ENCODE measurements at regions not wholly inside any gene's neighbourhood (a gene's known extent, or its start where the extent isn't known, plus 50 kb on each side); places are given as distances from the start of the nearest gene placed in this dataset.

DNA sequence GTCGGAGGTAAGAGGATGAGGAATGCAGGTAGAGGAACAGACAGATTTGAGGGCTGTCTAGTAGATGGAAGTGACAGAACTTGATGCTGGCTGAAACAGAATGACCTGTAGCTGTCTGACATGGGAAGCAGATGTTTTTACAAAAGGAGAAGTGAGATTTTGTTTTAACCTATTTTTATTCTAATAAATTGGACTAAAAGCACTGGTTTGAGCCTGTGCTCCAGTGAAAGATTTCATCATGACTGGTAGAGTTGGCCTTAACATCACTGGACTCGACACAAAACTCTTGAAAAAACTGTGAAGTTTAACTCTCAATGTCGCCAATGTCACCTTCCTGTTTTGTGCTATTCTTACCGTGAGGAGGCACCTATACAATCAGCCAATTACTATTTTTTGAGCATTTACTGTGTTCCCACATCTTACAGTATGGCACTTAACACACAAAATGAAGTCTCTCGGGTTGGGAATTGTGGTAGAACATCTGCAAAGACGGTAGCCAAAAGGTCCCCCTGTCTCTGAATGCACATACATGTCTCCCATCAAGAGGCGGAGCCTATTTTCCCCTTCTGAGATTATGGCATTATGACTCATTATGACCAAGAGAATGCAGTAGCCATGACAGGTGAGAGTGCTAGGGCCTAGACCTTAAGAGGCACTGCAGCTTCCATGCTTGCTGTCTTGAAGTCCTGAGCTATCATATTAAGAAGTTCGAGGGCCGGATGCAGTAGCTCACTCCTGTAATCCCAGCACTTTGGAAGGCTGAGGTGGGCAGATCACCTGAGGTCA is 93.2 kb downstream of the FOXF2 start:
- DNase-seq (ENCODE audit: low read depth) = no peak

DNA sequence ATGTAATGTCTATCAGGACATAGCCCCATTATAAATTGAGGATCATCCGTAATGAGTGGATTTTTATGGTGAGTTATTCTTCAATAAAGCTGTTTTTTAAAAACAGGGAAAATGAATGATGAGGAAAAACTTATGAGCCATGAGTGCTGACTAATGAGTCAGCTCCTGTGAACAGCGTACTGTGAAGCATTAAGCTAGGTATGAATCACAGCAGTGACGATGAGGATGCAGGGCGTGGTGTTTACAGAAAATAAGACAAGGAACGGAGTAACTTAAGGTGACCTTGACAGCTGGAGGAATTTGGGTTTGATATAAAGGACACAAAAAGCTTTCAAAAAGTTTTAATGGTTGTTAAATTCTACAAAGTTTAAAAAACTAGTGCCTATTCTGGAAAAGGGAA is 96.3 kb downstream of the FOXF2 start:
- peak; percentile 93 for DNase-seq (ENCODE audit: low read depth)

DNA sequence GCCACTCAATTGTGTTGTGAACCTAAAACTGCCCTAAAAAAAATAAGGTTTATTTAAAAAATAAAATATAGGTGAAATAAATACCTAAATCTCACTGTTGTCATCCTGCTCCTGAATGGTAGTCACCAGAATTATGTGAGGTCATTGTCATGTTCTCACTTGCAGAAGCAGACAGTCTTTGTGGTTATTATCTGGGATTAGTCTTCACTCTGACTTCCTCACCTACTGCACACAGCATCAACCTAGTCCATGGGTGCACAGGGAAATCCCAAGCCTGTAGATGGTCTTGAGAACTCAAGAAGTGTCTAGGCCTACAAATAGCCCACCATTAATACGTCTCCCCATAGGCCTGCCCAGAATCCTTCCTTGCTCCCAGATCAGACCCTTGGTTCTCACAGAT is 97.0 kb downstream of the FOXF2 start:
- no peak for DNase-seq (ENCODE audit: low read depth)

DNA sequence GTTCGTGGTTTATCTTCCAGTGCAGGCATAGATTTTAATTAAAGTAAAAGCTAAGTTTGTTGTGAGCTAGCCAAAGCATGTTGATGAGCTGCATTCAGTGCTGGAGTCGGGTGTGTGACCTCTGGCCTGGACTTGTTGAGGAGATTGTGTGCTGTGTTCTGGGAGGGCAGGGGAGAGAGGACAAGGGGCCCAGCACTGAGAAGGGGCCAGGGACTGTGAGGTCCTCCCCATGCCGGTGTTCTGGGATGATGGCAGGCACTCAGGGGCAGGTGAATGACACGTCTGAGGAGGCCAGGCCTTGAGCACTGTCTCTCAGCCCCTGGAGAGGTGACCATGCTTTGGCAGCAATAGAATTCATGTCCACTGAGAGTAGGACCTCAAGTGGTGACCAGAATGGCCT is 97.9 kb downstream of the FOXF2 start:
- DNase-seq (ENCODE audit: low read depth) = no peak

DNA sequence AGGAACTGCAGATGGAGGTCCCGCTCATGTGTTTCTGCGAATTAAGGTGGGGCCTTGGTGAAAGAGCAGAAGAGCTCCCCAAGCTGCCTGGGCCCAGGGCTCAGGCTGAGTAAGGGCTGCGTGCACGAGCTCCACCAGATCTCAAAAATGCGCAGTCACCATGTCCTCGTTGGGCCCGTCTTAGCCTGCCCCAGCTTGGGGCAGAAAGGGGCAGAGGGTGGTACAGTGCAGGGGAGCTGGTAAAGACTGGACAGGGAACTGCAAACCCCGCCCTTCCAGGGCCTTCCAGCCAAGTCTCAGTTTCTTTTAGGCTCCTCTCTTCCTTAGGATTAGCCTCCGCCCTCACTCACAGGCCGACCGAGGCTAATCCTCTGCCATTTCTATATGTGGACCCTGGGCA is 101.6 kb downstream of the FOXF2 start:
- no peak for DNase-seq (ENCODE audit: low read depth)

DNA sequence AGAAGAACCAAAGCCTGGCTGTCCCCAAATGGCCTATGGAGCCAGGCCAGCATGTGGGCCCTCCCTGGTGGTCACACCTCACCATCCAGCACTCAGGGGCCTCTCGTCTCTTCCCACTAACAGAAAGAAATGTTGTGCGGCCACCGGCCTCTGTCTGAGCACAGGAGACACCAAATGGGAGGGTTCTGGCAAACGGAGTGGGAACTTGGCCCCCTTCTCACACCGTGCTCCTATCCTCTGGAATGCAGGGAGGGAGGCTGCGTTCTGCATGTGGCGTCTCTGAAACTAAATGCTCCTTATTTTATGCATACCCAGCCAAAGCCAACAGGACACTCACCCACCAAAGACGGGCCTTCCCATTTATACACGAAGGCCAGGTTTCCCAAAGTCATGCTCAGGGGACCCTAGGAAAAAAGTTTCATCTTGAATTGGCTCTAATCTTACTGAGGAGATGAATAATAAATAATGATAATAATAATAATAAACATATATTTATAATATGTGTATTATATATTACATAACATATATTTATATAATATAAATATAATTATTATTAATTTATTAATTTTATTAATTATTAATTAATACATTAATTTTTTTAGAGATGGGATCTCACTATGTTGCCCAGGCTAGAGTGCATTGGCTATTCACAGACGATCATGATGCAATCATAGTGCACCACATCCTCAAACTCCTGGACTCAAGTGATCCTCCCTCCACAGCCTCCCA is 102.4 kb downstream of the FOXF2 start:
- no peak for DNase-seq (ENCODE audit: low read depth)

DNA sequence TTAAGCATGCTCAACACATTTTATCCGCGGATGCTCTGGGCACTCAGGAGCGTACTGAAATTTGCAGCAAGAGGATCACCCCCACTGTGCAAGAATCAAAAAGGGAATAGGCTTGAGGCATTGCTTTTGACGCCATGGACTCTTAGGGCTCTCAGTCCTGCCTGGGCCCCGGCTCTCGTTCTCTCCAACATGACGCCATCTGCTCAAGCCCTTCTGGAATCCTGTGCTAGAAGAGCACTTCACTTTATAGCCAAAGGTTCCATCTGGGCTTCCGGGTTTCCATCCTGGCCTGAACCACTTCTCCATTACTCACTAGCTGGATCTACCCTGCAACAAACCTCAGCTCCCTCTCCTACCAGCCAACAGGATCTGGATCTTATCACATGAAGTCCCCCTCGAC is 105.3 kb downstream of the FOXF2 start:
- no peak for DNase-seq (ENCODE audit: low read depth)

DNA sequence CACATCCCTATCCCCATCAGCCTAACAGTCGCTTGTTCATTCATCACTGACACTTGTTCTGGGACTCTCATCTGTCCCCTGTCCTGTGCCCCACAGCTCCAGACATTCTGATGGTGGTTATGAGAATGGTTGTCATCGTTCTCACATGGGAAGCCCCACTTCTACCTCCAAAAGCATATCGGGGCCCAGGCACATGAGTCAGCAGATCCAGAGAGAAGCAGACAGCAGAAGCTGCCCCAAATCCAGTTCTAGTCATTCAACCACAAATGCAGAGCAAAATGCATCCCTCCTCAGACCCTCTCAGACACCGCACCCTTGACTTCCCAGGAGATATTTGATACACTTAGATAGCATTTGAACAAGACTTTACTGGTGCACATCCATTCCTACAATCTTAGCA is 106.0 kb downstream of the FOXF2 start:
- DNase-seq (ENCODE audit: low read depth) = no peak

DNA sequence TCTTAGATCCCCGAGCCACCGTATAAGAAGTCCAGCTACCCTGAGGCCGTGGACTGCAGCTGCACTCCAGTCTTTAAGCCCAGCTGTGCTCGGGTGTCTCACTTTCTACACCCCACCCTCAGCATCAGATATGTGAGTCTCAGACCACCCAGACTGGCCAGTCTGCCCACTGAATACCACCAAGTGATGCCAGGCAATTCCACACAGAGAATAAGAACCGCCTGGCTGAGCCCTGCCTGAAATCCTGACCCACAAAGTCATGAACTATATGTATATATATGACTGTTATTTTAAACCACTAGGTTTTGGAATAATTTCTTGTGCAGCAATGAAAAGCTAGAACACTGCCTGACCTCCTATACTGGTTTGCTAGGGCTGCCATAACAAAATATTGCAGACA is 106.7 kb downstream of the FOXF2 start:
- DNase-seq (ENCODE audit: low read depth) = no peak

DNA sequence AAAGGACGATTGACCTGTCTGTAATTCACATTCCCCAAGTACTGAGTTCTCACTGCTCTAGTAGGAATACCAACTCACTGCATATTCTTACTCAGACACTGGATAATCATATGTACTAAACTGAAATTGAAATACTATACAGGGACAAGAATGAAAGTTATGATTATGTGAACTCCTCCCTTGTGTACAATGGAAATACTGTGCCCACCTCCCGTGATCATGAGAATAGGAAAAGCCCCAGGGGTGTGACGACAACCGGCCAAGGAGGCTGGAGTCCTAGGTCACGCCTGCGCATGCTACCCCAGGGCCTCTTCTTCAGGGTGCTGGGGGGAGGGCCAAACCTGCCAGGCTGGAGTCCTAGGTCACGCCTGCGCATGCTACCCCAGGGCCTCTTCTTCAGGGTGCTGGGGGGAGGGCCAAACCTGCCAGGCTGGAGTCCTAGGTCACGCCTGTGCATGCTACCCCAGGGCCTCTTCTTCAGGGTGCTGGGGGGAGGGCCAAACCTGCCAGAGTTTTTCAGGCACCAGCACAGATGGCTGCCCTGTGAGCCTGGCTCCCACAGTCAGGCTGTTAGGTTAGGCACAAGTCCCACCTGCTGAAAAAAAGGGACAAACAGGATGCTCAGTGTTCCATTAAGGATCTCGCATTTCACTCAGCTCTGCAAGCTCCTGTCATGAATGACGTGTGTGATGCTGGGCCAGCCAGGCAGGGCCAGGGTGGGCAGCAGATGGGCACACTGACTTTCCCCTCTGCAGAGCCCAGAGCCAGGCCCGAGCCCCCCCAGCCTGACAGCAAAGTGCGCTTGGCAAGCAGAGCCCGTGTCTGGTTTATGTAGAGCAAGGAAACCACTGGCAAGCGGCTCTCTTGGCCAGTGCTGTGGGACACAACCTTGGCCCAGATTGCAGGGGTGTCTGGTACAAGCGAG is 107.7 kb downstream of the FOXF2 start:
- DNase-seq (ENCODE audit: low read depth) = no peak

DNA sequence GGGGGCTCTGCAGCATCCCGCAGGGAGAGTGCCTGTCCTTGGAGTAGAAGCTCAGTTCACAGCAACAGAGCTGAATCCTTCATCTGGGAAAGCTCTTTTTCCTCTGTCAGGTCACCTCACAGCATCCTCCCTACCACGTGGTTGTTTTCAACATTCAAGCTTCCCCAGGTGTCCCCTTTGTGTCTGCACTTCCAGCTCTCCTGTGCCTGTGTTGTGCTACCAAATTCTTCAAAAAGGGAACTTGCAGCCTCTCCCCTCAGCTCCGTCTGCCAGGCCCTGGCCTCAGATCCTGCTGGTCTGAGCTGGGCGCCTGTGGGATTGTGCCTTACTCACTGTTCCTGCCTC is 108.4 kb downstream of the FOXF2 start:
- no peak for DNase-seq (ENCODE audit: low read depth)

DNA sequence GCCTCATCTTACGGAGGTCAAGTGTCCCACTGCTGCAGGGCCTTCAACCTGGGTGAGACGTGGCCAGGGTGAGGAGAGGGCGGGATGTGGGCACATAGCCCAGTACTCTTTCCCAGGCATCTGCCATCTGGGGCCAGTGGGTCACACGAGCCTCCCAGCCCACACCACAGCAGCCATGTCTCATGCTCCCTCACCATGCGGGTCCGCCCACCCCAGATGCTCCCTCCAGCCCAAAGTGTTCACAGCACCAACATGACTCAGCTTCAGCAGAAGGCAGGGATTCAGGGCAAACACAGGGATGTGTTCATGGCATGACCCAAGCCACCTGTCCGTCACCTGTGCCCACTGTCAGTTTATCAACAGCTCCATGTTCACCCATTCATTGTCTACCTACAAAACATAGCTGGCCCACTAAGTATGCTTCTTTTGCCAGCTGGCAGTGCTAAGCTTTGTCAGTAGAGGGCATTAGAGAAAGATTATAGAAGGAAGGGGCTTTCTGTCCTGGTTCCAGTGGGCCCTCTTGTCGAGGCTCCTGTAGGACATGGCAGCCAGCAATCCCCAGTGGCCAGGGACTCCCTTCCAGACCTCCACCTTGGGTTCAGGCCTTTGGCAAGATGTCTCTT is 109.2 kb downstream of the FOXF2 start:
- no peak for DNase-seq (ENCODE audit: low read depth)

DNA sequence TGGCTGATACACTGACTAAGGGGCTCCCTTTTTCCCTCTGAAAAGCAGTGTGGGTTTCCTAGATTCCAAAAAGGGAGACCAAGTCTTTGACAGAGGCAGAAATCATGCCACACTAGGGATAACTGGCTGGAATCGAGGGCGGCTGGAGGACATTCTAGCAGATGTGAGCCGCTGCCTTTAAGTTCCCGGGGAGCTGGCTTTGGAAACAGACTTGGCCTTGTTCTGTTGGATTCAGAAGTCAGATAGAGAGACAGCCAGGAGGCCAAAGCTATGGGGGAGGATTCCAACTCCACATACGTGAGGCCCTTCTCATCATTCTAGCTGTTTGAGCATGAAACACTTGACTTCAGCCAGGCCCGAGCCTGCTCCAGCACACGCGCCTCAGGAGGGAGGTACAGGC is 109.9 kb upstream of the FOXC1 start:
- no peak for DNase-seq (ENCODE audit: low read depth)

DNA sequence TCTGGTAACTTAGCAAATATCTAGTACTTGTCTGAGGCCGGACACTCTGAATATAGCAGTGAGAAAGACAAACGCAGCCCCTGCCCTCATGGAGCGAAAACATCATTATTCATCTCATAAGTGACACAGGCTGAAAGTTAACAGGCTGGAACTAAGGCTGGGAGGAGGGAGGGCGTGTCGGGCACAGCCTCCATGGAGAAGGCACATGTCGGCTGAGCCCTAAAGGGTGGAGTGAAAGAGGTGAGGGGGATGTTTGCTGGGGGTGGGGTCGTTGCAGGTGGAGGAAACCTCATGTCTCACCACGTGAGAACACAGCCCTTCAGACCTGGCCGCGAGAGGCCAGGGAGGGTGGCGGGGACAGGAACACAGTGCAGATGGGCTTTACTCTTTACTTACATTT is 108.8 kb upstream of the FOXC1 start:
- no peak for DNase-seq (ENCODE audit: low read depth)

DNA sequence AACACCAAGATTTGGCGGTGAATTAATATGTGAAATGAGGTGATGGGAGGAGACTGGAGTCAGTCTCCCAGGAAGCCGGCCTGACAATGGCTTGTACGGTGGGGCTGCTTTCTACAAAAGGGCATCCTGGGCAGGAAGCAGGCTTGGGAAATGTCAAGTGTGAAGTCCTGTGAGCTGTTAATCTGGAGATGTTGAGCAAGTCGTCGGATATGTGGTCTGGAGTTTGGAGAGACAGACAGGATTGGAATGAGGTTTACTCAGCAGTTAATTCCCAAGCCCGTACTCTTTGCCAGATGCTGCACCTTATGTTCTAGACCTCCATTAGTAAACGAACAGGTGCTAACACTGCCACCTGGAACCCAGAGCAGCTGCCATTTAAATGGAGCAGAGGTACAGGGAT is 107.7 kb upstream of the FOXC1 start:
- DNase-seq (ENCODE audit: low read depth) = no peak

DNA sequence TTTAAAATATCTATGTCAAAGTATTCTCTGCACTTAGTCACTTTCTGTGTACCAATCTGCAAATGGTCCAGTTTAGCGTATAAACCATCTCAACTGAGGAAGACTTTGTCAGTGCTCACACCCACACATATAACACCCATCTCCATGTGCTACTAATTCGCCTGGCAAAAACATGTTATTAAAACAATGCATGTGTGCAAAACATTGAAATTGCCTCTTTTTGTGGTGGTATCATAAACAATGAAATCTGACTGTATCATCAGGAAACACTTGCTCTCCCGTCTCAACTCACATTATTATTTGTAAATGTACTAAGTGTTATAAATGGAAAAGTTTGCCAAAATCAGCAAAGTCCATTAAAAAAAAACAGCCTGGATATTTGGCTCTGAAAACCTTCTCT is 105.9 kb upstream of the FOXC1 start:
- no peak for DNase-seq (ENCODE audit: low read depth)

DNA sequence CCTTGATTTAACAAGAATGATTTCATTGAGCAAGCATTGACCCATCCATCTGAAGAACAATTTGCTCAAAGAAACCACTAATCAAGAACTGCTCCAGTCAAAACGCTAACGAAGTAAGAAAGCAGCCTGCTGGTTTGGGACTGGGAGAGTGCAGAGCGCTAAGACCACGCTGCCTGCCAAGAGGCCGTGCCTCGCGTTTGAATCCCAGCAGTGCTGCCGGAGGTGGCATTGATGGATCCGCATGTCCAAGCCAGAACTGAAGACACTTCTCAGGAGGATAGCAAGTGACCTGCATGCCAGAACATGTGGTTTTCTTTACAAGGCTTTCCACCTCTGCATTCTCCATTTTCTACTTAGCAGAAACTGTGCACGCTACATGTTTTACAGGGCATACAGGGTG is 105.2 kb upstream of the FOXC1 start:
- DNase-seq (ENCODE audit: low read depth) = no peak

DNA sequence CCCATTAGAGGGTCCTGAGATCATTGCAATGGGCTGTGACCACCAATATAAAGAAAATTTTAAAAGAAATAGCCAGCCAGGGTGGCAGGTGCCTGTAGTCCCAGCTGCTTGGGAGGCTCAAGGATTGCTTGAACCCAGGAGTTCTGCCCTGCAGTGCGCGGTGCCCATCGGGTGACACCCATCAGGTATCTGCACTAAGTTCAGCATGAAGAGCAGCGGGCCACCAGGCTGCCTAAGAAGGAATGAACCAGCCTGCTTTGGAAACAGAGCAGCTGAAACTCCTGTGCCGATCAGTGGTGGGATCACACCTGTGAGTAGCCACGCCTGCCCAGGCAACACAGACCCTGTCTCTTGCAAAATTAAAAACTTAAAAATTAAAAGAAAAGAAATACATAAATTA is 102.5 kb upstream of the FOXC1 start:
- DNase-seq (ENCODE audit: low read depth) = no peak

DNA sequence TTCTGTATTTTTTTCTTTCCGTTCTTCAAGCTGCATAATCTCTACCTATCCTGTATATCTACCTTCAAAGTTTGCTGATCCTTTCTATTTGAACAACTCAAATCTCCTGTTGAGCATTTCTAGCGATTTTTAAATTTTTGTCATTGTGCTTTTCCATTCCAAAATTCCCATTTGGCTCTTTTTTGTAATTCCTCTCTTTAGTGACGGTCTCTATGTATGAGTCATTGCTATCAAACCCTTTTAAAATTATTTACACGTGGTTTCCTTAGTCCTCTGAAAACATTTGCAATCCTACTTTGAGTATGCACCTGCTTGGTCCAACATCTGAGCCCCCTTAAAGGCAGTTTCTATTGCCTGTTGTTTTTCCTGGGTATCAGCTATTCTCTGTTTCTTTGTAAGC is 100.5 kb upstream of the FOXC1 start:
- DNase-seq (ENCODE audit: low read depth) = no peak

DNA sequence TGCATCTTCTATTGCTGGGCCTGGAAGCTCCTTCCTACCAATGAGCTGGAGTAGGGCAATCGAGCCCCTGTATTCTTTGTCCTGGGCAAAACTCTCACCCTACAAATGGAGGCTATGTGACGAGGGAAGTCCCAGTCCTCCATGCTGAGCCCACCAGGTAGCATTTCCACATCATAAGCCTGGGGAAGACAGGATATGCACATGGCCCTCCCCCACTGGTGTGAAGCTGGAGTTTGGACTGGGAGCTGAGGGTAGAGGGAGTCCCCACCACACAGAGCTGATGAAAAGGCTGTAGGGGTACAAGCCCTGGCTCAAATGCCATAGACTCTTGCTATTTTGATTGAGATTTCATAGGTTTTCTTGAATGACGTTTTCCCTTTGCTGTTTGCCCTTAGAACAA is 99.5 kb upstream of the FOXC1 start:
- no peak for DNase-seq (ENCODE audit: low read depth)

DNA sequence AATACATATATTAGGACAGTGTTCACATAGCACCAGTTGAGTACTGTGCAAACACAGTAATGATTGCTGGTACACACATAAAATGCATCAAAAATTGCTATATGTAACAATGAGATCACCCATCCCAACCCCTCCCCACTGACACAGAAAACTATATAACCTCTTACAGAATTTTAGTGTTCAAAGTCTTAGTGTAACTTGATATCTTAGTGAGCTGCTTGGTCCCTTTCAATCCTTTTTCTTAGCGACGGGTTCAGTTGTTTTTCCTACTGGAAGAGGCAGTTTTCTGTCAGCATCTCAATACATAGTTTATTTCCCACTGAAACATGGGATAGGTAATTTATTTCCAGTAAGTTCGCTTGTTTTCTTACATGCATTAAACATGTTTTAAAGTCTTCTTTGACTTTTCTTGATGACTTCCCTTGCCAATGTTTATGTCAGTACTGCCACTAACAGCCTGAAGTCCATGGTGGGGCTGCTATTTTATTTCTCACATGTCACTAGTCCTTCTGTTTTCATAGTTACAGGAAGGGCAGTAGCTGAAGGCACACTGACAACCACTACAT is 96.4 kb upstream of the FOXC1 start:
- DNase-seq (ENCODE audit: low read depth) = no peak

DNA sequence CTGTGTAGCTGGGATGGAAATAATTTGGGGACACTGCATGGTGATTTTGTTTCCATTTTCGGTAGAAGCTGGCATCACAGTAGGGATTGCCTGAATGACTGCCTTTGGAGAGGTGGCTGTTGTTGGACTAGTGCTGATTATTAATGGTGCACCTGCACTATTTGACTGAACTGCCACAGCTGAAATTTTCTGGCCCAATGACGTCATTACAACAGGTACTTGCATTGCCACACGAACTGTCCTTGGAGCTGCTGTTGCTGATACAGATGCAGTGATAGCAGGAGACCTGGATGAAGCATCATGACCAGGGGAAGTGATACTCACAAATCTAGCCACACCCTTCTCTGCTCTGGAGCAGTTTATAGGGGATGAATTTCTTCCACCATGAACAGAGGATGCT is 95.6 kb upstream of the FOXC1 start:
- no peak for DNase-seq (ENCODE audit: low read depth)

All from stromal cell of bone marrow (primary cell).